GM12874 (cell line): ENCODE measurements at regions not wholly inside any gene's neighbourhood (a gene's known extent, or its start where the extent isn't known, plus 50 kb on each side); places are given as distances from the start of the nearest gene placed in this dataset.

Experiments
- CTCF ChIP-seq: IDR thresholded peaks from 2 replicates; pipeline ENCODE4 v1.5.1; 2011; ENCODE audit warnings: low read depth, mild to moderate bottlenecking, control low read depth, low read length, moderate library complexity; ENCODE audit not compliant: insufficient read depth

- no peak for TF ChIP-seq CTCF
Observed at GRCh38 chr4:173766171-173766600, 236.2 kb upstream of the HAND2 start.

- no peak for TF ChIP-seq CTCF
Observed at GRCh38 chr4:173765751-173766150, 235.7 kb upstream of the HAND2 start.

- no peak for TF ChIP-seq CTCF
Observed at GRCh38 chr4:173763389-173763788, 233.4 kb upstream of the HAND2 start.

- TF ChIP-seq CTCF = no peak
Observed at GRCh38 chr4:173761938-173762337, 231.9 kb upstream of the HAND2 start.

GRCh38 chr4:173761236-173761635, 231.2 kb upstream of the HAND2 start:
- TF ChIP-seq CTCF = no peak

- no peak for TF ChIP-seq CTCF
Observed at GRCh38 chr4:173758132-173758531, 228.1 kb upstream of the HAND2 start.

GRCh38 chr4:173753408-173753807, 223.4 kb upstream of the HAND2 start:
- no peak for TF ChIP-seq CTCF

GRCh38 chr4:173752610-173753230, 222.7 kb upstream of the HAND2 start:
- TF ChIP-seq CTCF = peak; percentile 78
